HG03064 (cell line): ENCODE measurements at regions not wholly inside any gene's neighbourhood (a gene's known extent, or its start where the extent isn't known, plus 50 kb on each side); places are given as distances from the start of the nearest gene placed in this dataset.

Source experiments
- ATAC-seq: cut with Tn5 transposase; IDR thresholded peaks from one replicate; pipeline ENCODE4 v1.9.1; 2021; ENCODE audit warnings: low read depth; ENCODE audit not compliant: unreplicated experiment

DNA sequence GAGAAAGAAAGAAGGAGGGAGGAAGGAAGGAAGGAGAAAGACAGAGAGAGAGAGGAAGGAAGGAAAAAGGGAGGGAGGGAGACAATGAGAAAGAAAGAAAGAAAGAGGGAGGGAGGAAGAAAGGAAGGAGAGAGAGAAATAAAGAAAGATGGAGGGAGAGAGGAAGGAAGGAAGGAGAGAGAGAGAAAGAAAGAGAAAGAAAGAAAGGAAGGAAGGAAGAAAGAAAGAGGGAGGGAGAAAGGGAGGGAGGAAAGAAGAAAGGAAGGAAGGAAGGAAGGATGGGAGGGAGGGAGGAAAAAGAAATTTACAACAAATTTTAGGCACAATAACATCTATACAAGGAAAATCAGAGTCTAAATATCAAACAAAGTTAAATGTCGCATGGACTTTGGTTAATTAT lies 332.6 kb upstream of the KLF6 start:
- ATAC-seq: no peak

DNA sequence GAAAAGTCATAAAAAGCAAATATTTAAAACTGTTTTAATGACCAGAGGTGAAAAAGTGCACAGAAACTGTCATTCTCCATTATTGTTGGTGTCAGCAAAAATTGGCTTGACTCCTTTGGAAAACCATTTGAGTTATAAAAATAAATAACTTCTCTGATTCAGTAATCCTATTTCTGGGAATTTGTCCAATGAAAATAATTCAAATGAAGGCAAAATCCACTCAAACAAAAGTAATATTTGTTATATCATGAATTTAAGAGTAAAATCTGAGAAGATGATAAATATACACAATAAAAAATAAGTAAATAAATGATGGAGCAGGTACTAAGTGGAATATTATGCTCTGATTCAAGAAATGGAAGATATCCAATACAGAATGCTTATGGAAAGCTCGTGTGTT lies 326.6 kb upstream of the KLF6 start:
- ATAC-seq: no peak

DNA sequence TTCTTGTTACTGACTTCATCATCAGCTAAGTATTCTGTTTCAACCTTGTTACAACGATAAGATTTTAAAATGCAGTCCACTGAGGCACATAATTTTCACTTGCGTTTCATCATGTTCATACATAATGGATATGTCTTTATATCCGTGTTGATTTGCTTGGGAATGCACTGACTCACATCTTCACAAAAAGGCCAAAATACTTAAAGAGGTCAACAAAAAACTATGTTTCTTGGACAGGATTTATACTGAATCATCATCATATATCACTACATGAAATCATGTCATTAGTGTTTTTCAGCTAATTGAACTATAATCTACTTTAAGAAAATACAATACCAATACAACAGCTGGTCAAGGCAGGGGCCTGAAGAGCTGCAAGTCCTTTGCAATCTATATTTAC lies 324.5 kb upstream of the KLF6 start:
- ATAC-seq: no peak

DNA sequence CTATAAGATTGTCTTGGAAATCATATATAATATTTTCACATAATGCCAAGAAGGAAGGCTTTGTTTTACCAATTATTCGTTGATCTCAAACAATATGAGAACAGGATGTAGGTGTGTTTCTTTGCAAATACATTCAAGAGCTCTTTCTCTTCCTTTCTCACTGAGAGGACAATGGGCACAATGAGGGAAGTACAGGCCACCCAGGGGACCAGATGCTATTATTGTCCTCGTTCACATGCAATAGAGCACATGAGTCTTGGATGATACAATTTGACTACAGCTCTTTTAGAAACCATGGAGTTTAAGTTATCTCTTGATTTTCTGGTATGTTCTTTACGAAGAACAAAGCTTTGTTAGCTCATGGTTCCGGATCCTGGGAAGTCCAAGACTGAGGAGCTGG lies 323.7 kb upstream of the KLF6 start:
- no peak for ATAC-seq

DNA sequence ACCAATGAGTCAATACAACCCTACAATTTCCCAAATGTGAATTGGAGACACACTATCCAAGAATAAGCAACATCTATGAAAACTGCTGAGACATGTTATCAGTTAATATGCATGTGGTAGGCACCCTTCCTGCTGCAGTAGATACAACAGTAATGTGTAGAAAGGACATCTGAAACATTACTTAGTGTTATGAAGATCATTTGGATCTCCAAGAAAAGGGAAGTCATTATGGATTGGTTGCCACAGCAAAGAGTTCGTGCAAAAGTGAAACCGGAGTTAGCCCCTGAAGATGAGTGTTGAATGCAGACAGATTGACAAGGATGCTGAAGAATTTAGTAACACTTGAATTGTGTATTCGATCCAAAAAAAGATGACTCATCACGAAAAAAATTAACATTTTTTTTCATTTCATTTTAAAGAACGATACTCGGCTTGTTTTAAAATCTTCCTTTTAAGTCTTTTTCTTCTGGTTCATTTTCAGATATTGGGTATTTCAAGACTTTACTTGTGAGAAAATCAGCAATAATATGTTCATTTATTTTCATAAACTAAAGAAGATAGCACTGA lies 322.4 kb upstream of the KLF6 start:
- ATAC-seq: no peak

DNA sequence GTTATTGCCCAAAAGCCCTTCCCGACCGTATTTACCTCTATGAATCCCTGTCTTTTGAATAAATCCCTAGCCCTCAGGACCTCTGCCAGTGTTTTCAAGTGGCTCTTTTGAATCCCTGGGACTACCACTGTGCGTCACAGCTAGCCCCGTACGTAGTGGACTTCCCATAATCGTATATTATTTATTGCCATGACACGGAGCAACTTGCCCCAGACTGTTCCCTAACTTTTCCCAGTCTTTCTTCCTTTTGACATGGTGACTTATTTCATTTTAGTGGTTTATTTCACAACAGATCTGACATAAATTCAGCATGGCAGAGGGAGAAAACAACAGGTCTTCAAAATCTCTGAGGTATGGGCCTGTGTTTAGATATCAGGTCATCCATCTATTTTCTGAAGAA lies 318.6 kb upstream of the KLF6 start:
- no peak for ATAC-seq

DNA sequence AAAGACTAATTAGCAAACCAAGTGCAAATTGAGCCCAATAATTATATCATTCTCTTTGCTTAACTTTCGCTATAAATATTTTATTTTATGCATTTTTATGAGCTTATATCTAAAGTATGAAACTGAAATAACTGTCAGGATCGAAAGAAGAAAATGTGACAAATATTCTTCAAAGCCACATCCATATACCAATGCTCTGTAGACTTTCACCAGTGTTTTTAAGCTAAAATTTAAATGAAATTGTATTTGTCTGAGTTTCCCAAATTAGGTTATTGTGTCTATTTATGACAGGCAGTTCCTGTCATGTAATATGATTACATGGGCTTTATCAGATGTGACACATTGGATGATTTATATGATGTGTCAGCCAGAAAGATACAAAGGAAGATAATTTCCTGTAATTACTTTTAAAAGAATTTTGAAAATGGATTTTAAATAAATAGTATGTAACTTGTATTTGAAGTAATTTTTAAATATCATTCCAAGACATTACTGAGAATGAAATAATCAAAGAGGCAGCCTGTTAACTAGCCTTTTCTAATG lies 317.9 kb upstream of the KLF6 start:
- no peak for ATAC-seq

DNA sequence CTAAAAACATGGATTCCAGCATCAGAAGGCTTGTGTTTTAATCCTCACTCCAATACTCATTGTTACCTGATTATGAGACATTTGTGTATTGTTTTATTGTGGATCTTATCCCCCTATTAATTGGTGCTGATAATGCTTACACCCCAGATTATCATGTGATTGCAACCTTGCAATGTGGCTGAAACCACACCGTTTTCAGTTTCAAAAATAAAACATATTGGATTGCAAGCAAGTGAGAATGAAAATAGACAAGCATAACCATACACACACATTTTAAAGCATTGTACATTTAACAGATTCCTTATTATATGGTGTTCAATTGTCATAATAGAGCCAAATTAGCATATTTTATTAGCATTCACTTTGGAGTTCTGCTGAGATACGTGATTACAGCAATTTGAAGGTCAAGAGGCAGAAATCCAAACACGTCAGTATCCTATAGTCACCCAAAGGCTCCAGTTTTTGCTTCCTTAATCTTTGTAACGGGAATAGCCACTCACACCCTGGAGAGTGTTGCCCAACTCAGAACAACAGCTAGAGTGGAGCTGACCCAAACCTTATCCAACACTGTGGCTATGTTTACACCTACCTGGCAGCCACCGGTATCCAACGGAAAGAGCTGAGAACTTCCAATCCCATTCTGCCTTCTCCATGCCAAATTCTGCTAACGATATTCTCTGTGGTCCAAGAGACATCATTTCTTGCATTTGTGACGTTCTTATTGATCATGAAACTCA lies 317.1 kb upstream of the KLF6 start:
- no peak for ATAC-seq

DNA sequence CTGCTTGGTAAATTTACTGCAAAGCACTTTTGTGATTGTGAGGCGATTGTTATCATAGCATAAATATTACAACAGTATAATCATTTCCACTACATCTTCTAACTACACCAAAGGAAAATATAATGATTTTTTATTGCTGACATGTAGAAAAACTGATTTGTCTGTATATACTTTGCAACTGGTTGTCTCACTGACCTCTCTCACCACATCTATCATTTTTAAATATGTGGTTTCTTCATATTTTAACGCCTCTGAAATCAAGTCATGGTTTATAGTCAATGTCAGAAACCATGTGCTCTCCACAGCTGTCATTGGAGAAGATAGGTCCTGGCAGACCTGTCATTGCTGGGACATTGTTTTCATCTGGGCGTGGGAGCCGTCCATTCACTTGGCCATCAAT lies 315.4 kb upstream of the KLF6 start:
- no peak for ATAC-seq

DNA sequence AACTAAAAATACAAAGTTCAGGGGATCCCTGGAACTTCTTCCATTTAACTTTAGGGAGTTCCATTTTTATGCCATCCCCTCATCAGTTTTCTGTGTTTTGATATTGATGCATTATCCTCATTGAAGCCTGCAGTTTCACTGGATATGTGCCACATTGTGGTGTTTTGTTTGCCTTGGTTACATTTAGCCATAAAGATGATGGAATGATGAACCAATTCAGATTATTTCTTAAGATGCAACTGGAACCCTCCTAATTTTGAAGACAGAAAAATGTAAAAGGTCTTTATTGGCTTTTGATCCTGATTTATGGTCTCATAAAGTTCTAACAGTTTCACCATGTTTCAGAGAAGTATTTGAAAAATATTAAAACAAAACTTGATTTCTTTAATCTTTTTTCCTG lies 314.2 kb upstream of the KLF6 start:
- ATAC-seq: no peak

DNA sequence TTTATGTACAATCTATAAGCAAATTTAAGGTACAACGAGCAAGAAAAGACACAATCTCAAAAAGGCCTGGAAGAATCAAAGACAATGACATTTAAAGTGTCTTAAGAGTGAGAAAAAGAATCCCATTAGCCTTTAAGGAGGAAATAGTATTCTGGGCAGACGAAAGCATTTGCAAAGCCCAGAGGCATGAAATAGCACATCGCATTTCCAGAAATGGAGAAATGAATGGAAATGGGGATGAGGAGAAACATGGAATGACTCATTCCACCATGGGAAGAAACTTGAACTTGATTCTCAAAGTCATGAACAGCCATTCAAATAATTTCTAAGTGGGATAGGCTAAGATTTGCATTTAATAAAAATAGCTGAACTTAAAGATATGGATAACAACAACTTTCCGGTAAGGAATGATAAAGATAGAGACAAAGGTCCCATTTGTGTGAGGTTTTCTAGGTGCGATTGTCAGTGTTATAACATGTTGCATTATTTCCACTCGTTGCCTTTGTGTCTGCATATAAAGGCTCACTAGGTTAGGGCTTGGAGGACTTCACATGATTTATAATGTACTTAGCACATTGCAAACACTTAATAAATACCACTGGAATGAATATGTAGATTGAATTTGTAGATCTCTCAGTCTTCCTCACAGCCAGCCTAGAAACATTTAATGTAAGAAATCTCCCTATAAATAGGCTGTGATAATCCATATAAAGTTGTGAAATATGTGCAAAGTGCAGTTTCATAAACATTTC lies 310.3 kb upstream of the KLF6 start:
- no peak for ATAC-seq

DNA sequence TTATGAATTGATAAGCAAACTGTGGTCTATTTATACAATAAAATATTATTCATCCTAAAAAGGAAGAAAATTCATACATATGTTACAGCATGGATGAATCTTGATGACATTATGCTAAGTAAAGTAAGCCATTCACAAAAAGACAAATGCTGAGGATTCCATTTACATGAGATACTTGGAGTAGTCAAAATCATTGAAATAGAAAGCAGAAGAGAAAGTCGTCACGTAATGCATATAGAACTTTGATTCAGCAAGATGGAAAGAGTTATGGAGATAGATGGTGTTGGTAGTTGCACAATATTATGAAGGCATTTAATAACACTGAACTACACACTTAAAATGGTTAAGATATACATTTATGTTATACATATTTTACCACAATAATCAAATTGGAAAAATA lies 309.7 kb upstream of the KLF6 start:
- no peak for ATAC-seq

DNA sequence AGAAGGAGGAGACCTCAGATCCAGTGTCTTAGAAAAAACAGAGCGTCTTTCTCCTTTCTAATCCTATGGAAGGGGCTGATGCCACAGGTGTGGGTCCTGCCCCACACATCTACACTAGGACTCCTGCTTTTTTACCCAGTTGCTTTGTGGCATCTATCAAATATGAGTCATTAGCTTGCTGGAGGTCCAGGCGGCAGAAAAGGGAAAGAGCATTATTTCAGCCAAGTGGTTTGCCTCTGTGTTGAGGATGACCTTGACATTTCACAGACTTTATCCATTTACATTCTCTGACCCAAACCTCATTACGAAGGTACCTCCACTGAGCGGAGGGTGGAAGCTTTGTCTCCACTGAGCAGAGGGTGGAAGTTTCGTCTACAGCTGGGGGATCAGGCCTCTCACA lies 308.4 kb upstream of the KLF6 start:
- ATAC-seq: no peak

DNA sequence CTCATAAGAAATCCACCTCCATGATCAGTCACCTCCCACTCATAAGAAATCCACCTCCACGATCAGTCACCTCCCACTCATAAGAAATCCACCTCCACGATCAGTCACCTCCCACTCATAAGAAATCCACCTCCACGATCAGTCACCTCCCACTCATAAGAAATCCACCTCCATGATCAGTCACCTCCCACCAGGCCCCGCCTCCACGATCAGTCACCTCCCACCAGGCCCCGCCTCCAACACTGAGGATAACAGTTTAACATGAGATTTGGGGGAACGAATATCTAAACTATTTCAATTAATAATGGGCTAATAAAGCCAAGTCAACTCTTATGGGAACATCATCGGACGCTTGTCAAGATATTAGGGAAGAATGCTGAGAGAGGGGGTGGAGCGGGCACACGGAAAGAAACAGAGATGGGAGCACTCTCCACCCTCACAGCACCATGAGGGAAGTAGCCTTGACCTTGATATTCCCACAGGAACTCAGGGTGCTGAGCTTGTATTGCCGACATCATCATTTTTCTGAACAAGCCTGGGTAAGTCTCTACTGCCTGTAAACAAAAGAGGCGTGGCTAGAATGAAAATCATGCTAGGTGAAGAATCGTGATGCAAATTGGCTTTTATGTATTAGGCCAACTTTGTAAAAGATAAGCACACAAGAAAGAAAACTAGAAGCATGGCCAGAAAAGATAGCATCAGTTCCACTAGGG lies 303.5 kb upstream of the KLF6 start:
- no peak for ATAC-seq

DNA sequence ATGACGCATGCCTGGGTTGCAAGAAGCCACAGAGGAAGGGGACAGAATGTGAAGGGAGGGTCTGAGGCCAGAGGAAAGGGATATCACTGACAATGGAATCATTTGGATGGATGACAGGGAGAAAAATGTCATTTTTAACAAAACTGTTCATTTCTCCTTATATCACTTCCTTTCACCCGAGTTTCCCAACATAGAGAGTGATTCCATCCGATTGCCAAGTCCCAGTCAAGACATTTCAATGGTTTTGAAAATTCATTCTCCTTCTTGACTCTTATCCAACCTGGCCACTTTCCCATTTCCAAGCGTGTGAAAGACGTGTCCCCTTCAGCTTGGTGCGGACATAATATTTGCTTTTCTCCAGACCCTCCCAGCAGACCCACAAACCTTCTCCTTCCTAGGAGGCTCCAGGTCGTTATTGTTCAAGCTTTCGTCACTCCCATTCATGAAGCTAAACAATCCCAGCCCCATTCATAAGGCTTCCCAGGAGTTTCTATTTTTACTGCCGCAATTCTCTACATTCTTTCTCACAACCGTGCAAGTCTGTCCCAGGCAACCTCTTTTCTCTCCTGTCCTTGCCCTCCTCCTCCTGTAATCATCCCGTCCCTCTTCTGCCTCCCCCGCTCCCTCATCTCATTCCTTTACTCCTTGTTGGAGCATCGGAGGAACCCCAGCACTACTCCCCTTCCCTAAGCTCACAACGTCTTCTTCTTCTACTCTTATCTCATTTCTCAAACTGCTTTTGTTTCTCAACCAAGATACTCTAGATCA lies 301.3 kb upstream of the KLF6 start:
- ATAC-seq: no peak

DNA sequence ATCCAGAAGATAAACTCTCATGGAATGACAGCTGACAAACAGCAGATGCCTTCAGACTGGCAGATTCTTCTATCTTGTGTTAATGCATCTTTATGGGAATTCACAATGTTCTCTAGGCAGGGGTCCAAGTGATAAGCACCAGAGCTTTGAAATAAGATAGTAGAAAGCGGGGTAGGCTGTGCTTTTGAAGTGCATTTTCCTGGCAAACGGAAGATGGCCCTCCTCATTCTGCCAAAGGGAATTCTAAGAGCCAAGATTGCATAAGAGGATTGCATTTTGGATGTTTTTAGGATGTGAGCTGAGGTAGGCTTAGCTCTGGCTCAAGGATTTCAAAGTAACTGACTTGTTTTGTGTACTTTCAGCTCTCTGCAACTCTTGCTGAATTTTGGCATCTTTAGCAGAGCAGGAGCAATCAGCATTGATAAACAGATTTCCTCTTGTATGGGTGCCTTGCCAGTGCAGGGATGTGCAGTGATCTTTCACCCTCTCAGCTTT lies 298.5 kb upstream of the KLF6 start:
- no peak for ATAC-seq

DNA sequence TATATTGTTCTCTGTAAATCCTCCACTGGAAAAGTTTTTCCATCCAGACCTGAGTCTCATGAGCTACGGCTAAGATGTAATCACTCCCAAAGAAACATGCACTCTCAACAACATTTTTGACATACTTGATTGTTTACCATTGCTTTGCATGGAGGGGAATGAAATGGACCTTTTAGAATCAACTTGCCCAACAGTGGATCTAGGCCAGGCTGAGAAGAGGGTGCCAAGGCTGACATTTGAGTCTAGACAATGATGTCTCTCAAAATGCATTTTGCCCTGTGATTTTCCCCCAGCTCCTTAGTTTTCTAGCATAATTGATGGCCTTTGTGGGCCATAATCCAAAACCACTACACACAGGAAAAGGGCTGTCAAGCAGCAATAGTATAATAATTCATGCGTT lies 297.9 kb upstream of the KLF6 start:
- no peak for ATAC-seq

DNA sequence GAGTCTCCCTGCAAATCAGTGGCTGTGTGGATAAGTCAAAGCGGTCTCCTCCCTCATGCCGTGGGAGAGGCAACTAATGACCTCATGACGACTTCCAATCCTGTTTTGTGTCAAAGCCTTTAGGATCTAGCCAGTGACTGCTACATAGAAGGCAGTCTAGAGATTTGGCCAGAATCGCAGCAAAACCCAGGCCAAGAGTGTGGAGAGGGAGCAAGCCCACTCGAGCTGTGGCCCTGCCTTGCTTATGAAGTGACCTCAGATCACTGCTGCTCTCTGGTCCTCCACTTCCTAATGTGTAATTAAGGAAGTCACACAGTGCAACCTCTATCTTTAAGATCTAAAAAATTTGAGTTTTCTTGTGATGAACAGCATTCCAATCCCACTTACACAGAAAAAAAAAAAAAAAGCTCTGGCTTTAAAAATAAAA lies 296.7 kb upstream of the KLF6 start:
- ATAC-seq: no peak

DNA sequence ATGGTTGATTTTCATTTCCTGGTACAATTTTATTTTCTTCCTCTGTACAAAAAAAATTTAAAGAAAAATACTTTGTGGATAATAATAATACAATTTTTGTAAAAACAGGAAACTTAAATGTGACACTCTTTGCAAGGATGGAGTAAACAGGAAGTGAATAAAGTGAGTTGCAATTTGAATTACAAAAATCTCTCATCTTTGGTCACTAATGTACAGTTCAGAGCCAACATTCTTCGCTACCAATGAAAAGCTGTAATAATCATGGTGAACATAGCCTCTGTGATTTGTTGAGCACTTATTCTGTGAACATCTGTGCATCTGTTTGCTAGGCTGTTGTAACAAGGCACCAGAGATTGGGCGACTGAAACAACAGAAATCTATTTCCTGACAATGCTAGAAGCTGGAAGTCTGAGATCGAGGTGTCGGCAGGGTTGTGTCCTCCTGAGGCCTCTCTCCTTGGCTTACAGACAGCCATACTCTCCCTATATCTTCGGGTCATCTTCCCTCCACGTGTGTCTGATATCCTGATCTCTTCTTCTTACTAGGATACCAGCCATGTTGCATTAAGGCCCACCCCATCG lies 295.3 kb upstream of the KLF6 start:
- ATAC-seq: no peak

DNA sequence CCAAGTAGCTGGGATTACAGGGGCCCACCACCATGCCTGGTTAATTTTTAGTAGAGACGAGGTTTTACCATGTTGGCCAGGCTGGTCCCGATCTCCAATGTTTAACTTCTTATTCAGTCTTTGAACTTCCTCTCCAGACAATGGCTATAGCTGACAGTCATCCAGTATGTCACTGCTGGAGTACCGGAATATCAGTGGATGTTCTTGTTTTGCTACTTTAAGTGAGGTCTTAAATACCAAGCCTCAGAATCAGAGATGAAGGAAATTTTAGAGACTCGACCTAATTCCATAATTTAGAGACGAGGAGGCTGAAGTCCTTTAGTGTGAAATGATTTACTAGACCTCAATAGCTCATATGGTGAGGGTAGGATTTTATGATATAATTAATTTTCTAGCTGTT lies 294.8 kb upstream of the KLF6 start:
- ATAC-seq: no peak
